Neural progenitor cell (in vitro differentiated cells): ENCODE measurements at regions not wholly inside any gene's neighbourhood (a gene's known extent, or its start where the extent isn't known, plus 50 kb on each side); places are given as distances from the start of the nearest gene placed in this dataset.

ENCODE experiments used
- CTCF ChIP-seq: fragments of 200-600 bp; sonication (generic); IDR thresholded peaks from 2 replicates; pipeline ENCODE4 v1.5.1; 2017; ENCODE audit warnings: antibody characterized with exemption, mild to moderate bottlenecking
- EZH2 ChIP-seq: fragments of 200-600 bp; sonication (generic); IDR thresholded peaks from 2 replicates; pipeline ENCODE4 v1.6.1; 2017; ENCODE audit warnings: antibody characterized with exemption, mild to moderate bottlenecking, moderate library complexity
- EZH2phosphoT487 ChIP-seq: fragments of 200-600 bp; sonication (generic); IDR thresholded peaks from 2 replicates; pipeline ENCODE4 v1.6.1; 2017; ENCODE audit warnings: antibody characterized with exemption

- TF ChIP-seq CTCF = no peak
- TF ChIP-seq EZH2 = no peak
- TF ChIP-seq EZH2phosphoT487 = no peak
These were observed 62.4 kb upstream of the SORCS3 start for GRCh38 chr10:104578671-104579070.
